DOHH2 (cell line): ENCODE measurements at regions not wholly inside any gene's neighbourhood (a gene's known extent, or its start where the extent isn't known, plus 50 kb on each side); places are given as distances from the start of the nearest gene placed in this dataset.

ENCODE experiments used
- EZH2phosphoT487 ChIP-seq: fragments of 200-600 bp; sonication (generic); IDR thresholded peaks from 2 replicates; pipeline ENCODE4 v1.6.1; 2017; ENCODE audit warnings: borderline replicate concordance, mild to moderate bottlenecking, antibody characterized with exemption, low read length, moderate library complexity, mixed read lengths
- TF ChIP-seq, protein P1 (sequence below): fragments of 200-600 bp; sonication (generic); IDR thresholded peaks from one replicate; pipeline ENCODE4 v1.5.1; 2014; ENCODE audit warnings: antibody characterized with exemption, mild to moderate bottlenecking, low read depth, low read length; ENCODE audit not compliant: poor library complexity, severe bottlenecking

DNA sequence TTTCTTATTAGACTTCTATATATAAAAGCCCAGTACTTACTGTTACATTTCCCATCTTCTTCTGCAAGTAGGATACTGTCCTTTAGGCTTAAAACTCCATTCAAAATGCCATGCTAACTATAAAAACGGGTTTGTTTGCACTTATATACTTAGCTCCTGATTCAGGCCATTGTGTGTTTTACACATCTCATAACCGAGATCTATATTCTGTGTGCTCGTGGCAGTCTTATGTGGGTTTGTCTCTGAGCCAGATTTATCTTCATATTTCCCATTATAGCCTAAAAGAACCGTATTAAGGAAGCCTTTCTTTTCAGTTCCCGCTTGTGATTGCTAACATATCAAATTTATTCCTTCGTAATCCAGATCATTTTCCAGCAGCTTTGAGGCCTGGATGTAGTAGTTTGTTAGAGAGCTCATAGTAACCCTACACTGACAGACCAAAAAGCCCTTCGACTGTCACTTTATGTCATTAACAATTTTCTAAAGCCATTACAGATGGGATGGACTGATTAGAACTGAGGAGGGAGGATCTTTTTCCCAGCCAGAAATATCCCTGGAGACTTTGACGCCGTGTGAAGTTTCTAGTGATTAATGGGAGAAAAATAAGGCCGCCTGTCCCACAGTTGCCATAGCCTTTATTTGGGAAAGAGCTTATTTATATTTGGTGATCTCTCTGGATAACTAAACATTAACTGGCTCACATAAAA is 508.5 kb downstream of the FOXG1 start:
- TF ChIP-seq, protein P1, sequence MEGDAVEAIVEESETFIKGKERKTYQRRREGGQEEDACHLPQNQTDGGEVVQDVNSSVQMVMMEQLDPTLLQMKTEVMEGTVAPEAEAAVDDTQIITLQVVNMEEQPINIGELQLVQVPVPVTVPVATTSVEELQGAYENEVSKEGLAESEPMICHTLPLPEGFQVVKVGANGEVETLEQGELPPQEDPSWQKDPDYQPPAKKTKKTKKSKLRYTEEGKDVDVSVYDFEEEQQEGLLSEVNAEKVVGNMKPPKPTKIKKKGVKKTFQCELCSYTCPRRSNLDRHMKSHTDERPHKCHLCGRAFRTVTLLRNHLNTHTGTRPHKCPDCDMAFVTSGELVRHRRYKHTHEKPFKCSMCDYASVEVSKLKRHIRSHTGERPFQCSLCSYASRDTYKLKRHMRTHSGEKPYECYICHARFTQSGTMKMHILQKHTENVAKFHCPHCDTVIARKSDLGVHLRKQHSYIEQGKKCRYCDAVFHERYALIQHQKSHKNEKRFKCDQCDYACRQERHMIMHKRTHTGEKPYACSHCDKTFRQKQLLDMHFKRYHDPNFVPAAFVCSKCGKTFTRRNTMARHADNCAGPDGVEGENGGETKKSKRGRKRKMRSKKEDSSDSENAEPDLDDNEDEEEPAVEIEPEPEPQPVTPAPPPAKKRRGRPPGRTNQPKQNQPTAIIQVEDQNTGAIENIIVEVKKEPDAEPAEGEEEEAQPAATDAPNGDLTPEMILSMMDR, result no peak
- TF ChIP-seq EZH2phosphoT487, result no peak
